GM18508 (cell line): ENCODE measurements at regions not wholly inside any gene's neighbourhood (a gene's known extent, or its start where the extent isn't known, plus 50 kb on each side); places are given as distances from the start of the nearest gene placed in this dataset.

Experiments used
- ATAC-seq: cut with Tn5 transposase; IDR thresholded peaks from one replicate; pipeline ENCODE4 v1.9.1; 2021; ENCODE audit warnings: moderate number of reproducible peaks; ENCODE audit not compliant: insufficient read depth, unreplicated experiment

GRCh38 chr2:220887271-220887870, 684.7 kb downstream of the EPHA4 start:
- no peak for ATAC-seq

- ATAC-seq: no peak
Measured at GRCh38 chr2:220887876-220888275, 684.2 kb downstream of the EPHA4 start.

GRCh38 chr2:220890931-220891330, 681.2 kb downstream of the EPHA4 start:
- ATAC-seq: no peak

GRCh38 chr2:220891405-220891804, 680.7 kb downstream of the EPHA4 start:
- no peak for ATAC-seq

GRCh38 chr2:220892018-220892634, 680.0 kb downstream of the EPHA4 start:
- no peak for ATAC-seq

GRCh38 chr2:220893411-220893810, 678.7 kb downstream of the EPHA4 start:
- ATAC-seq: no peak

- ATAC-seq: no peak
Measured at GRCh38 chr2:220894069-220894468, 678.0 kb downstream of the EPHA4 start.

- no peak for ATAC-seq
Measured at GRCh38 chr2:220899492-220899891, 672.6 kb downstream of the EPHA4 start.

- no peak for ATAC-seq
Measured at GRCh38 chr2:220904015-220904414, 668.1 kb downstream of the EPHA4 start.

GRCh38 chr2:220913384-220913783, 658.7 kb downstream of the EPHA4 start:
- ATAC-seq: no peak

- ATAC-seq: no peak
Measured at GRCh38 chr2:220915092-220915623, 656.9 kb downstream of the EPHA4 start.

- ATAC-seq: no peak
Measured at GRCh38 chr2:220916931-220917330, 655.2 kb downstream of the EPHA4 start.

- ATAC-seq: no peak
Measured at GRCh38 chr2:220930271-220931076, 641.6 kb downstream of the EPHA4 start.

GRCh38 chr2:220931491-220931890, 640.6 kb downstream of the EPHA4 start:
- ATAC-seq: no peak

GRCh38 chr2:220932041-220932440, 640.1 kb downstream of the EPHA4 start:
- ATAC-seq: no peak

GRCh38 chr2:220935789-220936321, 636.2 kb downstream of the EPHA4 start:
- peak; percentile 82 for ATAC-seq

- no peak for ATAC-seq
Measured at GRCh38 chr2:220936641-220937197, 635.4 kb downstream of the EPHA4 start.

GRCh38 chr2:220937245-220937644, 634.9 kb downstream of the EPHA4 start:
- ATAC-seq: no peak

GRCh38 chr2:220940646-220941045, 631.5 kb downstream of the EPHA4 start:
- no peak for ATAC-seq

- ATAC-seq: no peak
Measured at GRCh38 chr2:220941683-220942082, 630.4 kb downstream of the EPHA4 start.

- no peak for ATAC-seq
Measured at GRCh38 chr2:220946552-220946951, 625.6 kb downstream of the EPHA4 start.
